NCI-H187 treated with DMSO at 0.1 percent for 48 hours (cell line): ENCODE measurements at regions not wholly inside any gene's neighbourhood (a gene's known extent, or its start where the extent isn't known, plus 50 kb on each side); places are given as distances from the start of the nearest gene placed in this dataset.
"Not testable (repeated sequence)": the region's sequence is repeated elsewhere in the genome, so short reads cannot be mapped to it uniquely, and the experiment has no call there.

ENCODE experiments used
- DNase-seq: peaks from one replicate; lab custom pipeline; 2025; lab: John Stamatoyannopoulos, UW

- DNase-seq: no peak
These were observed 344.7 kb downstream of the TAF11L14 start for GRCh38 chr5:17978954-17979353.

- not testable (repeated sequence) for DNase-seq
These were observed 348.4 kb downstream of the TAF11L14 start for GRCh38 chr5:17982626-17983025.

DNA sequence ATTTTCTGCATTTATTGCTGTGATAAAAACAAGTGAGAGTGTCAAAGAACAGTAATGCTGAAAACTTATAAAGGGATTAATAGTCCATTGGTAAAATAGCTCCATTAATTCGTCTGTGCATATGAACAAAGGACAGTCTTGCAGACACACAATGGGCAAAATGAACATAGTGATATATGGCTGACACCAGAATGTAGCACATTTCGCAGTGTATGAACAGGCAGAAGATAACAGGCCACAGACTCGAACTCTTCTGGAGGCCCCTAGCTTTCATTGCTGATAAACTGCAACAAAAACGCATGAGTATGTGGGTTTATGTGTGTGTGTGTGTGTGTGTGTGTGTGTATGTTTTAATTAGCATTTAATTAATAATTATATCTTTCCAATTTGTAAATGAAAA lies 354.8 kb downstream of the TAF11L14 start:
- DNase-seq: no peak

DNA sequence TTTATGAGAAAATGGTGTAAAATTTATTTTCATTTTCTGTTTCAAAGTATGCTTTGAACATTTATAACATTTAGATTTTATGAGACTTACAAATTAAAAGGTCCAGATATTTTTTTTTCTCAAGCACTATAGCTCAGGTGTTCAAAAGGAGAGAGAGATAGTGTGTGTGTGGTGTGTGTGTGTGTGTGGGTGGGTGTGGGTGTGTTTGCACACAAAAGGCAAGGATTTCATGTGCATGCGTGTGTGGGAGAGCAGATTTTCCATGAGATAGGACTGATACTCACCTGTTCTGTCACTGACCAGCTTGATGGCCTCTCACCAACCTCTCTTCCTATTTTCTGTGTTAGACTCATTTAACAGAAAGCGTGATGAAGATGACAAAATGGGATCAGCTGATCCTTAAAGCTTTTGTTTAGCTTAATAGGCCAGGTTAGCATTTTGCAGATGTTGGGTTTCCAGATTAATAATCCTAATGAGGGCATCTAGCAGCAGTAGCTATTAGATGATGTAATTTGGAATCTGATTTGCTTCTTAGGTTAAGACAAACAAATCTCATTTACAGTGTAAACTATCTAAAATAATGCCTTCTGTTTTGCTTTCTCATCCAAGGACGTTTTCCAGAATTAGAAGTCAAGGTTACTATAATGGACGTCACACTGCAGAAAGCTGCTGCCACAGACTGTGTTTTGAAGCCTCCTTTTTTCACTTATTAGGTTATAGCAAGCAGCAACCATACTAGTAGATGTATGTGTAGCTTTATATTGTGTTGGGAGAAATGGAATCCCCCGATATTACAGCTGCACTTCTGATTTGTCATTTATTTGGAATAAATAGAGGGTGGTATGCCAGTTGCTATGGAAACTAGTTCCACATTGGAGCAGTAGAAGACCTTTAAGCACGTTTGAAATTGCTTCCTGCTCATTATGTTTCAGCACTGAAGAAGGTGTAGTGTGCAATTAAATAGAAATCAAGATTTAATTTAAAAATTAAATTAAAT lies 355.6 kb downstream of the TAF11L14 start:
- DNase-seq: no peak

- DNase-seq: no peak
These were observed 357.5 kb downstream of the TAF11L14 start for GRCh38 chr5:17991775-17992174.

DNA sequence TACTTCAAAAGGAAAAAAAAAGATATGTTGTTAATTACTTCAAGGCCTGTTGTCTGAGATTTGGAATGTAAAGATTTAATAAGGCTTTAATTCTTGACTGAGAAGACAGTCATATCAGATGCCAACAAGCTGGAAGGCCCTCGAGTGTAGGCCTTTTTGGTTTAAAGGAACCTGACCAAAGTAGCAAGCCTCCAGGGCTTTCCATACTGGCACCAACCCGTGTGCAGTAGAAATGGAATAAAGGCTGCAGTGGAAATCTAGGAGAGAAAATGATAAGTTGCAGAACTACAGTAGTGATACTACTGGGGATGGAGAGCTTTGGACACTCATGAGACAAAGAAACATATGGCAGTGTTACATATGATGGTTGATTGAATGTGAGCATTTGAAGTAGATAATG lies 358.0 kb downstream of the TAF11L14 start:
- DNase-seq: no peak

DNA sequence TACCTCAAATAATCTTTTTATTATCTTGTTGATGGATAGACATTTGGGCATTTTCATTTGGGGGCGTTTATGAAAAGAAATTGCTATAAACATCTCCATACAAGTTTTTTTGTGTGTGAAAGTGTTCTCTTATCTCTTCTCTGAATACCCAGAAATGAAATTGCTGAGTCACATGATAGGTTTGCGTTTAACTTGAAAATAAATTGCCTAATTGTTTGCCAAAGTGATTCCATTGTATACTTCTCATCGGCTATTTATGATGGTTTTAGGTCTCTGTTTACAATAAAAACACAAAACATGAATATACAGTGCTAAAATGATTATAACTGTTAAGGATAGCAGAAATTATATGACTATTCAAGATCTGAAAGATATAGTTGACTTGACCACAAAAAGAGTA lies 361.7 kb downstream of the TAF11L14 start:
- DNase-seq: no peak

DNA sequence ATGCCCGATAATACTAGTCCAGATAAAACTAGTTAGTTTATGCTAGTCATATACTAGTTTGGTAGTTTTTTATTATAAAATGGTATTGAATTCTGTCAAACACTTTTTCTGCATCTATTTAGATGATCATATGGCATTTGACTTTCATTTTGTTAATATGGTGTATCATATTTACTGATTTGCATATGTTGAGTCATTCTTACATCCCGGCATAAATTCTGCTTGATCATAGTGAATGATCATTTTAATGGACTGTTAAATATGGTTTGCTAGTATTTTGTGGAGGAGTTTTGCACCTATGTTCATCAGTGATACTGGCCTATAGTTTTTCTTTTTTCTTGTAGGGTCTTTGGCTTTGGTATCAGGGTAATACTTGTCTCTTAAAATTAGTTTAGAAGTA lies 365.6 kb downstream of the TAF11L14 start:
- no peak for DNase-seq

DNA sequence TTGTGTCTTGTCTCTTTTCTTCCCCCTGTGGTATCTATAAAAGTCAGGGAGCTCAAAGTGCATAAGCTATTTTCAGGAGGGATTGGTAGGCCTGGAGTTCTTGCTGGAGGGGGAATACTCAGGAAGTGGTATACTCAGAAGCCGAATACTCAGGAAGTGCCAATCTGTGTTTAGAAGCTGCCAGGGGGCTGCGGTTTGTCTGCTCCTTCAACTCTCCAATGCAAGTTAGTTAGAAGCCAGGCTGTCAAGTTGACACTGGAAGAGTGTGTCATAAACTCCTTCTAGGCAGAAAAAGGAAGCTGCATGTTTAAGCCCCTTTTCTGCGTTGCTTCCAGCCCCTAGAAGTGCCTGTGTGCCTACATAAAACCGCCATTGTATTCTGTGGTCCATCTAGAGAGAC lies 366.5 kb downstream of the TAF11L14 start:
- DNase-seq: no peak

DNA sequence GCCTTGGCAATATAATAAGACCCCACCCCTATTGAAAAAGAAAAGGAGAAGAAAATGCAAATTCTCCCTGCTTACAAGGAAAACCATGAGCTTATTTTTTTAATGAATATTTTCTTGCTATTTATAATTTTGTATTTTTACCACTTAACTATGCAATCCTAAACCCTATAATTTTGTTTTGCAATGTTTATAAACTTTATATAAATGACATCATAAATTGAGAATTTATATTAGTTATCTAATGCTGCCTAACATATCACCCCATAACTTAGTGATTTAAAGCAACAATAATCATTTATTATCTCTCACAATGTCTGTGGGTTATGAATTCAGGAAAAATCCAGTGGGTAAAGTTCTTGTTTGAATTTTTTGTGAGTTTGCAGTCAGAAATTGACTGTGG lies 369.1 kb downstream of the TAF11L14 start:
- DNase-seq: no peak

DNA sequence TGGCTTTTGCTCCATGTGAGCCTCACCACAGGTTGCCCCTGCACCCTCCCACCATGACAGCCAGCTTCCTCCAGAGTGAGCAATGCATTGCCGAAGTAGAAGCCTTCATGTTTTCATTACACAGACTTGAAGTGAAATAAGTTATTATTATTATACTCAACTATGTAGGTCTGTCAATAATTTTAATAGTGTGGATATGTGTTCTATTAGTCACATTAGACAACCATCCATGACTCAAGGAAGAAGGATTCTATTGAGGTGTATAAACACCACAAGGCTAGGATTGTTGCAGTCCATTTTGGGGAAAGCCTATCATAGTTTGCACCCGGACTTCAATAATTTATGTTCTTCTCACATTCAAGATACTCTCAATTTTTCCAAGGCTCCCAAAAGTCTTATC lies 369.5 kb downstream of the TAF11L14 start:
- DNase-seq: no peak

GRCh38 chr5:18006235-18006634 lies 372.0 kb downstream of the TAF11L14 start:
- DNase-seq: not testable (repeated sequence)

DNA sequence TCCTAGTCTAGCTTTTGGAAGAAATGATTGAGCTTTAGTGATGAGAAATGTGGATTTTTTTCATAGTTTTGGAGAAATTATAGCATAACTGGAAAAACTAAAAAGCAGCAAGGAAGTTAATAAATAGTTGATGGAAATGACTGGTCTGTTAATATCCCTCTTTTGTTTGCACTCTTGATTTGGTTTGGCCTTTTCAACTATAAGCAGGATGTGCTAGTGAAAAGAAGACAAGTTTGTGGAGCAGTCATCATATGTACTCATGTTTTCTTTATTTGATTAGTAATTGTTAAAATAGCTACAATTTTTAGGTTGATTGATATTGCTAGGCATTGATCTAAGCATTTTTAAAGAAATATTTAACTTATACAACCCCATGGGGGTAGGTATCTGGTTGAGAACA lies 374.7 kb downstream of the TAF11L14 start:
- DNase-seq: no peak

- no peak for DNase-seq
These were observed 375.8 kb downstream of the TAF11L14 start for GRCh38 chr5:18010053-18010452.

GRCh38 chr5:18018472-18018871 lies 384.2 kb downstream of the TAF11L14 start:
- DNase-seq: no peak

DNA sequence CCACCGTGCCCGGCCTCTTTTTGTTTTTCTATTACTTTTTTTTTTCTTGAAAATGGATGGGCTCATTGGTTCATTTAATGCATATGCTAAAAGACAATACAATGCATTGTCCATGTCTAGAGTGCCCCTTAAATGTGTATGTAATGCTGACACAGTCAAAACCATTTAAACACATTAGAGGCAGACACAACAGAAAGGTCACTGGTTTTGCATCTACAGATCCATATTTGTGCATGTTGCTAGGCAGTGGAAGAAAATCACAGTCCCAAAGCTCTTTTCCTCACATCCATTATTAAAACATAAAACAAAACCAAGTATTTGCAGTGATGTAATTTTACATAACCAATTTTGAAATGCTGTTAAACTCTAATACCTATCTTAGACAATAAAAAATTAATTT lies 389.0 kb downstream of the TAF11L14 start:
- DNase-seq: no peak

GRCh38 chr5:18023986-18024385 lies 389.7 kb downstream of the TAF11L14 start:
- DNase-seq: no peak

- DNase-seq: no peak
These were observed 390.3 kb downstream of the TAF11L14 start for GRCh38 chr5:18024542-18024941.

GRCh38 chr5:18027241-18027867 lies 393.1 kb downstream of the TAF11L14 start:
- DNase-seq: no peak

DNA sequence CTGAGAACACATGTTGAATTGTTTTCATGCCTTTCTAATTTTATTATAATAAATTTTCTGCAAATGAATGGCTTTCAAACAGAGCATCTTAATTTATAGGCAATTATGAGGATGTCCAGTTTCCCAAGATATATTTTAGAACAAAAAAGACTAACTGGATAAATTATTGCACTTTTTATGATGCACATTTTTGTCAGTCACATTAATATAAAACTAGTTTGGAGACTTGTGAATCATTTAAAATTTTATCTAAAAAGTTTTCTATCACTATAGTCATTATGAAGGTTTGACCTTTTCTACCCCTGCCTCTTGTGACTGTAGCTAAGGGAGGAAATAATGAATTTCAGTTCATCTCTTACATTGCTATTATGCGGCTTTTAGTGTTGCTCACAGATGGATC lies 393.8 kb downstream of the TAF11L14 start:
- DNase-seq: no peak

DNA sequence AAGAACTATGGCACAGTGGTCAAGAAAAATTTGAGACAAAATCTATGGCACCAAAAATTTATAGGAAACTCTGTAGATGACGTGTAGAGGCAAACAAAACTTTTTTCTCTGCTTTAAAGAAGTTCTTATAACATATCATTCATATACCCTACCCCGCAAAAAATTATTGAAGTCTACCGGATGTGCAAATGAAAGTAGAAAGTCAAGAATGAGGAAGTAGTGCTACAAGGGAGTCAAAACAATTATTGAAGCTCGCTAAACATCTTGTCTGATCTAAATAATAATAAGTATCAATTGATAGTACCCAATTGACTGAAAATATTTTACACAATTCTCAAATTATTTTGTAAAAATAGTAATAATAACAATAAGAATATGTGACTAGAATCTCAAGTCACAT lies 398.5 kb downstream of the TAF11L14 start:
- DNase-seq: no peak

DNA sequence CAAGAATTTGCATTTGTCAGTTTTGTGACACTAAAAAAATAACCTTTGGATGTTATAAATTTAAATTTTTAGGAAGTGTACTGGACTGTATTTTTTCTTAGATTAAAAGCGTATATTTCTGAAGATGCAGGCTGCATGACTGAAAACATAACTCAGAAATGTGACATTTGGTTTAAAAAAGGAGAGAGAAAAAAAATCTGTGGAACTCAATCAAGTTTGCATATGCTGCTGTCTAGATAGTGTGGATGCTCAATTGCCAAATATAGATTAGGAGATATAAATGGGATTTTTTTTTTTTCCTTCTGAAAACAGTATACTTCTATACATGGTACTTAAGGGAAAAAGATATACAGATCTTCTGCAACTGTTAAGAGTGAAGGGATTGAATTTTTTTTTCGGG lies 402.3 kb downstream of the TAF11L14 start:
- no peak for DNase-seq

DNA sequence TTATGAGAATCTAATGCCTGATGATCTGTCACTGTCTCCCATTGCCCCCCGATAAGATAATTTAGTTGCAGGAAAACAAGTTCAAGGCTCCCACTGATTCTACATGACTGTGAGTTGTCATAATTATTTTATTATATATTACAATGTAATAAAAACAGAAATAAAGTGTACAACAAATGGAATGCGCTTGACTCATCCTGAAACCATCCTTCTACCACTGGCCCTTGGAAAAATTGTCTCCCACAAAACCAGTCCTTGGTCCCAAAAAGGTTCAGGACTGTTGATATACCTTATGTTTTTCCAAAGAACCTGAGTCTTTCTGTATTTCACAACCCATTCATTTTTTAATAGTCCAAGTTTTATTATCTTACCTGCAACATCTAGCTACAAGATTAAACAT lies 403.5 kb downstream of the TAF11L14 start:
- DNase-seq: no peak
